ENCODE measurements at regions not wholly inside any gene's neighbourhood (a gene's known extent, or its start where the extent isn't known, plus 50 kb on each side); places are given as distances from the start of the nearest gene placed in this dataset.

- H3K4me3 ChIP-seq (ENCODE audit: low read depth, low read length) = no peak overlapping the region
- no peak for TF ChIP-seq CTCF (IDR thresholded peaks at IDR 0.05; ENCODE audit: low read depth, low read length)
These were observed 256.2 kb upstream of the MANEA start for GRCh38 chr6:95321126-95321525.

- no peak overlapping the region for H3K4me3 ChIP-seq (ENCODE audit: low read depth, low read length)
- TF ChIP-seq CTCF (IDR thresholded peaks at IDR 0.05; ENCODE audit: low read depth, low read length) = no peak
These were observed 251.4 kb upstream of the MANEA start for GRCh38 chr6:95325916-95326315.

- no peak overlapping the region for H3K4me3 ChIP-seq (ENCODE audit: low read depth, low read length)
- no peak for TF ChIP-seq CTCF (IDR thresholded peaks at IDR 0.05; ENCODE audit: low read depth, low read length)
These were observed 249.1 kb upstream of the MANEA start for GRCh38 chr6:95328231-95328630.

GRCh38 chr6:95352064-95352795 lies 225.1 kb upstream of the MANEA start:
- no peak overlapping the region for H3K4me3 ChIP-seq (ENCODE audit: low read depth, low read length)
- TF ChIP-seq CTCF (IDR thresholded peaks at IDR 0.05; ENCODE audit: low read depth, low read length) = no peak

- no peak overlapping the region for H3K4me3 ChIP-seq (ENCODE audit: low read depth, low read length)
- TF ChIP-seq CTCF (IDR thresholded peaks at IDR 0.05; ENCODE audit: low read depth, low read length) = no peak
These were observed 222.8 kb upstream of the MANEA start for GRCh38 chr6:95354551-95354950.

- TF ChIP-seq CTCF (IDR thresholded peaks at IDR 0.05; ENCODE audit: low read depth, low read length) = no peak
- no peak overlapping the region for H3K4me3 ChIP-seq (ENCODE audit: low read depth, low read length)
These were observed 219.8 kb upstream of the MANEA start for GRCh38 chr6:95357380-95358020.

- no peak for TF ChIP-seq CTCF (IDR thresholded peaks at IDR 0.05; ENCODE audit: low read depth, low read length)
- no peak overlapping the region for H3K4me3 ChIP-seq (ENCODE audit: low read depth, low read length)
These were observed 213.2 kb upstream of the MANEA start for GRCh38 chr6:95364016-95364604.

Measured in WI38 (cell line).